GM12865 (cell line): ENCODE measurements at regions not wholly inside any gene's neighbourhood (a gene's known extent, or its start where the extent isn't known, plus 50 kb on each side); places are given as distances from the start of the nearest gene placed in this dataset.
"Not testable (repeated sequence)": the region's sequence is repeated elsewhere in the genome, so short reads cannot be mapped to it uniquely, and the experiment has no call there.

ENCODE experiments used
- DNase-seq: peaks from one replicate; pipeline ENCODE4 v3.0.0; 2010; ENCODE audit warnings: low read depth
- H3K4me3 ChIP-seq: 2 replicates; pipeline ENCODE4 v1.5.1; 2011; ENCODE audit warnings: mild to moderate bottlenecking, low read depth, low read length, control low read depth
- CTCF ChIP-seq: IDR thresholded peaks from 2 replicates; pipeline ENCODE4 v1.5.1; 2011; ENCODE audit warnings: low read length, control low read depth, low read depth, inconsistent platforms; ENCODE audit not compliant: insufficient read depth; ENCODE audit errors: missing control alignments

DNA sequence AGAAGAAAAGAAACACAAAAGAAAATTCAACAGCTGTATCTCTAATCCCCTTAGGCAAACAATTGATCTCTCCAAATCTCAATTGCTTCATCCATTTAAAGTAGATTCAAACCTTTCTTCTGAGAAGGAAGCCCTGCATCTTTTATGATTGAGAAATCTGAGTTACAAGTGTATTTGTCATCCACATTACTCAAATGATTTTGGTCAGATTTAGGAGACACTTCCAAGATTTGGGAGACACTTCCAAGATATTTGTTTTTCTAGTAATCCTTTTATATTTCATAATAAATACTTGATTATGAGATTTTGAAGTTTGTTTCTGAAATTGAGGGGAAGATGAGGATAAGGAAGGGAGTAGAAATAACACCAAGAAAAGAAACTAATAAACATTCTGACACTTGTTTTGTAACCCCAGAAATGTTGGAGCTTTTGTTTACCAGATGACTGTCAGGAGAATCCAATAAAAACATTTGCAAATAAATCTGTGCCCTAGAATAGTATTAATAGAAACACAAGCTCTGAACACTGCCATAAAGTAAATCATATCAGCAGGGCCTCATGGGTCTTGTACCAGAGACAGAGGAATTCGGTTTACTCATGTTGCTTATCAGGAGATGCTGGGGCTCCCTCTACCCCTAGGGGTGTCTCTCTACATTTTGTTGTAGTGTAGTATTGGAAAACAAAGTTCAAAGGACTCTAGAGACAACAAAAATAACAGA lies 314.3 kb upstream of the NT5E start:
- TF ChIP-seq CTCF = no peak
- H3K4me3 ChIP-seq = no peak overlapping the region
- no peak for DNase-seq

DNA sequence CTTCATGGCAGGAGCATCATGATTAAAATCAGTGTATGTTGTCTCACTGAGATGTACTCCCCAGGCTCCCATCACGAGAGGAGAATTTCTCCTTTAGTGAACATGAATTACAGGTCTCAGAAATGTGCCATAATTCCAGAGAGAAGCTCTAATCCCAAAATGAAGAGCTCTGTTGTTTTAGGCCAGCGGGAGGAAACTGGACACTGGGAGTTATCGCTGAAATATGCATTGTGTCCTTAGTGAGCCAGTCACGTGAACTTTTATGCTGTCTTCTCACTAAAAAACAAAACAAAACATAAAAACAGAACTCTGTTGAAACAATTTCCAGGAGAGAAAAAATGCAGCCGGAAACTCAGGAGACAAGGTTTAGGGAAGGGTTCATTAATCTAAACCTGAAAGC lies 315.7 kb upstream of the NT5E start:
- no peak overlapping the region for H3K4me3 ChIP-seq
- no peak for DNase-seq
- no peak for TF ChIP-seq CTCF

- no peak overlapping the region for H3K4me3 ChIP-seq
- no peak for TF ChIP-seq CTCF
- DNase-seq = no peak
Measured at GRCh38 chr6:85132091-85132490, 317.8 kb upstream of the NT5E start.

- TF ChIP-seq CTCF = no peak
- no peak for DNase-seq
- H3K4me3 ChIP-seq = no peak overlapping the region
Measured at GRCh38 chr6:85130743-85131142, 319.1 kb upstream of the NT5E start.

- no peak overlapping the region for H3K4me3 ChIP-seq
- DNase-seq = no peak
Measured at GRCh38 chr6:85129881-85130280, 320.0 kb upstream of the NT5E start.

GRCh38 chr6:85128781-85129180 lies 321.1 kb upstream of the NT5E start:
- DNase-seq = no peak
- H3K4me3 ChIP-seq = no peak overlapping the region
- no peak for TF ChIP-seq CTCF

More at GRCh38 chr6:85129881-85130280, 320.0 kb upstream of the NT5E start:
- TF ChIP-seq CTCF = no peak

DNA sequence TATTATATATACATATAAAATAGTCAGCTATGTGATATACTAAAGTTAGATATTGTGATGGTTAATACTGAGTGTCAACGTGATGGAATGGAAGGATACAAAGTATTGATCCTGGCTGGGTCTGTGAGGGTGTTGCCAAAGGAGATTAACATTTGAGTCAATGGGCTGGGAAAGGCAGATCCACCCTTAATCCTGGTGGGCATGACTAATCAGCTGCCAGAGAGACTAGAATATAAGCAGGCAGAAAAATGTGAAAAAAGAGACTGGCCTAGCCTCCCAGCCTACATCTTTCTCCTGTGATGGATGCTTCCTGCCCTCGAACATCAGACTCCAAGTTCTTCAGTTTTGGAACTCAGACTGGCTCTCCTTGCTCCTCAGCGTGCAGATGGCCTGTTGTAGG lies 321.6 kb upstream of the NT5E start:
- not testable (repeated sequence) for H3K4me3 ChIP-seq, DNase-seq
